Astrocyte of the spinal cord (primary cell): ENCODE measurements at regions not wholly inside any gene's neighbourhood (a gene's known extent, or its start where the extent isn't known, plus 50 kb on each side); places are given as distances from the start of the nearest gene placed in this dataset.
"Not testable (repeated sequence)": the region's sequence is repeated elsewhere in the genome, so short reads cannot be mapped to it uniquely, and the experiment has no call there.

Source experiments
- DNase-seq: peaks from one replicate; pipeline ENCODE4 v3.0.0; 2011; ENCODE audit warnings: low read depth, low spot score
- H3K4me3 ChIP-seq: 2 replicates; pipeline ENCODE4 v1.5.1; 2011; ENCODE audit warnings: low read depth, mild to moderate bottlenecking, low read length, moderate library complexity
- in situ Hi-C: cut with HindIII; loops from 2 replicates; pipeline ENCODE4 v1.10.0; 2017; ENCODE audit warnings: low sequenced_read_pairs
- TF ChIP-seq, protein P1 (sequence below): IDR thresholded peaks from 2 replicates; pipeline ENCODE4 v1.5.1; 2012; ENCODE audit warnings: low read depth, mild to moderate bottlenecking, low read length, inconsistent platforms

- in situ Hi-C loops, result no loop called here
- TF ChIP-seq, protein P1, sequence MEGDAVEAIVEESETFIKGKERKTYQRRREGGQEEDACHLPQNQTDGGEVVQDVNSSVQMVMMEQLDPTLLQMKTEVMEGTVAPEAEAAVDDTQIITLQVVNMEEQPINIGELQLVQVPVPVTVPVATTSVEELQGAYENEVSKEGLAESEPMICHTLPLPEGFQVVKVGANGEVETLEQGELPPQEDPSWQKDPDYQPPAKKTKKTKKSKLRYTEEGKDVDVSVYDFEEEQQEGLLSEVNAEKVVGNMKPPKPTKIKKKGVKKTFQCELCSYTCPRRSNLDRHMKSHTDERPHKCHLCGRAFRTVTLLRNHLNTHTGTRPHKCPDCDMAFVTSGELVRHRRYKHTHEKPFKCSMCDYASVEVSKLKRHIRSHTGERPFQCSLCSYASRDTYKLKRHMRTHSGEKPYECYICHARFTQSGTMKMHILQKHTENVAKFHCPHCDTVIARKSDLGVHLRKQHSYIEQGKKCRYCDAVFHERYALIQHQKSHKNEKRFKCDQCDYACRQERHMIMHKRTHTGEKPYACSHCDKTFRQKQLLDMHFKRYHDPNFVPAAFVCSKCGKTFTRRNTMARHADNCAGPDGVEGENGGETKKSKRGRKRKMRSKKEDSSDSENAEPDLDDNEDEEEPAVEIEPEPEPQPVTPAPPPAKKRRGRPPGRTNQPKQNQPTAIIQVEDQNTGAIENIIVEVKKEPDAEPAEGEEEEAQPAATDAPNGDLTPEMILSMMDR, result no peak
- no peak for DNase-seq
- no peak overlapping the region for H3K4me3 ChIP-seq
Measured at GRCh38 chr11:98729118-98729517, 291.6 kb upstream of the CNTN5 start.

DNA sequence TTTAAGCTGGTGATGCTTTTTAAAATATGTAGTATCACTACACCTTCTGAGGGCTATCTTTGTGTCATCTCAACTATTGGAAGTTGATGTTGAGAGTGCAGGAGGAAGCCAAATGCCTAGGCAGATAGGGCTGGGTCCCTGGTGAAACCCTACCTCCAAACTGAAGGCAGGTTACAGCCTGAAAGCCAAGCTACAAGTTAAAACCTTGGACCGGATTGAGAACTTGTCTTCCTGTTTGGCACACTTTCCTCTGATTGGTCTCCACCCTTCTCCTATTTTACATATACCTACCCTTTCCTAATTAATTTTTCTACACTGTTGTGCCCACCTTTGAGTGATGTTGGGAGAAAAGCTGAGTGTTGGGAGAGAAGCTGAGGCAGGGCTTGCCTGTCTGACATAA is 287.8 kb upstream of the CNTN5 start:
- in situ Hi-C loops, result no loop called here
- TF ChIP-seq, protein P1, result no peak
- no peak overlapping the region for H3K4me3 ChIP-seq
- DNase-seq, result no peak

DNA sequence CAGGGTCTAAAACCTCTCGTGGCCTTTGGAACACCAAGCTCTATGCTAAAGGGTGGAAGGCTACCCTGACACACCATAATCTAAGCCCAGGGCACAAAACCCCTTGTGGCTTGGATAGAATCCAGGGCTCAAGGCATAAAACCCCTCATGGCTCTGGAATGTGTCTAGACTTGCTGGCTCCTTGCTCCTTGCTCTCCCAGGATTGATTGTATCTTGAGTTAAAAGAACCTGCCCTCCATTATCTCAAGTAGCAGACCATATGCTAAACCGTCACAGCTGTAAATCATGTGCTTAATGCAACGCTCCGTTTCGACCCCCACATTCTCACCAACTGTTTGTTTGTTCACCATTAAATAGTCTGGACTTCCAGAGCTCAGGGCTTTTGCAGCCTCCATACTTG is 287.4 kb upstream of the CNTN5 start:
- DNase-seq, H3K4me3 ChIP-seq, in situ Hi-C loops: not testable (repeated sequence)

DNA sequence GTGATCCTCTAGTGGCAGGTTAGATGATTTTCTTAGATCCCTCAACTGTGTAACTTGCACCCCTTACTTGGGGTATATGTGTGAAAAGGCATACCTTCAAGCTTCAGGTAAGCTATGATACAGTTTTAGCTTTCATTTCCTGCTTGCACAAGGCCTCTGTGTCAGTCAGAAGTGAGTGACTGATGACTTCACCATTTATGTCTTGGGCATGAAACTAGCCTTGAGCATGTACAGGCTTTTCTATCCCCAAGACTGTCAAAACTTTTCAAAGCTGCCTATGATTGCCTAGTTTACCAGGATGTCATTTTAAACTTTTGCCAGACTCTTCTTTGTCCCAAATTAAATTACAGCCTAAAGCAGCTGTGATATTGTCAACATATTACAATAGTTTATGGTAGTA is 286.1 kb upstream of the CNTN5 start:
- TF ChIP-seq, protein P1, result no peak
- no peak overlapping the region for H3K4me3 ChIP-seq
- DNase-seq, result no peak
- in situ Hi-C loops, result no loop called here

- in situ Hi-C loops, result no loop called here
- TF ChIP-seq, protein P1, result no peak
- DNase-seq, result no peak
- no peak overlapping the region for H3K4me3 ChIP-seq
Measured at GRCh38 chr11:98736833-98737232, 283.9 kb upstream of the CNTN5 start.

GRCh38 chr11:98740321-98740720 is 280.4 kb upstream of the CNTN5 start:
- DNase-seq, result no peak
- TF ChIP-seq, protein P1, result no peak
- in situ Hi-C loops, result no loop called here
- H3K4me3 ChIP-seq, result no peak overlapping the region

DNA sequence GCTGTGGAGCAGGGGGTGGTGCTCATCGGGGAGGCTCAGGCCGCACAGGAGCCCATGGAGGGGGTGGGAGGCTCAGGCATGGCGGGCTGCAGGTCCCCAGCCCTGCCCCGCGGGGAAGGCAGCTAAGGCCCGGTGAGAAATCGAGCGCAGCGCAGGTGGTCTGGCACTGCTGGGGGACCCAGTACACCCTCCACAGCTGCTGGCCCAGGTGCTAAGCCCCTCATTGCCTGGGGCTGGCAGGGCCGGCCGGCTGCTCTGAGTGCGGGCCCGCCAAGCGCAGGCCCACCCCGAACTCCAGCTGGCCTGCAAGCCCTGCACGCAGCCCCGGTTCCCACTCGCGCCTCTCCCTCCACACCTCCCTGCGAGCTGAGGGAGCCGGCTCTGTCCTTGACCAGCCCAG is 257.3 kb upstream of the CNTN5 start:
- DNase-seq, H3K4me3 ChIP-seq, in situ Hi-C loops: not testable (repeated sequence)

DNA sequence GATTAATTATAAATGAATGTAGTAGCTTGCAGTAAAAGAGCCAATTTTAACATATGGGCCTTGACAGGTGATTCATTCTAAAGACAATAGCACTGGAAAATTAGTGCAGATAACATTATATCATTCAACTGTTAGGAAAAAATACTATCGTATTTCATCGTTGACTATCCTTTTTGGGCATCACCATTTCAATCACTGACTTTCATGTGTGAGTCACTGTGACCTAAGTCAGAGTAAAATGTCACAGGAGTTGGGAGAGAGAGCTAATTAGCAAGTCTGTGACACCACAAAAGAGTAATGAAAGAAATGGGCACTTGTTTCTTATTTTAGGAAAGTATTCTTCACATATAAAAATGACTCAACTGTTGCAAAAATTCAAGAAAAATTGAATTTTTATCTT is 253.8 kb upstream of the CNTN5 start:
- no peak for DNase-seq
- no peak overlapping the region for H3K4me3 ChIP-seq
- in situ Hi-C loops, result no loop called here
- TF ChIP-seq, protein P1, result no peak

DNA sequence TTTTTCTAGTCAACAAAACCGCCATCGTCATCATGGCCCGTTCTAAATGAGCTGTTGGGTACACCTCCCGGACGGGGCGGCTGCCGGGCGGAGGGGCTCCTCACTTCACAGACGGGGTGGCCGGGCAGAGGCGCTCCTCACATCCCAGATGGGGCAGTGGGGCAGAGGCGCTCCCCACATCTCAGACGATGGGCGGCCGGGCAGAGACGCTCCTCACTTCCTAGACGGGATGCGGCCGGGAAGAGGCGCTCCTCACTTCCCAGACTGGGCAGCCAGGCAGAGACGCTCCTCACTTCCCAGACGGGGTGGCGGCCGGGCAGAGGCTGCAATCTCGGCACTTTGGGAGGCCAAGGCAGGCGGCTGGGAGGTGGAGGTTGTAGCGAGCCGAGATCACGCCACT is 250.7 kb upstream of the CNTN5 start:
- H3K4me3 ChIP-seq, DNase-seq, in situ Hi-C loops: not testable (repeated sequence)
